Lower leg skin (tissue), 4 donors: ENCODE measurements at regions not wholly inside any gene's neighbourhood (a gene's known extent, or its start where the extent isn't known, plus 50 kb on each side); places are given as distances from the start of the nearest gene placed in this dataset.
"Not testable (repeated sequence)": the region's sequence is repeated elsewhere in the genome, so short reads cannot be mapped to it uniquely, and the experiment has no call there.

Source experiments
- DNase-seq, 2 donors: peaks; one replicate each; pipeline ENCODE4 v3.0.0-alpha.2; 2019; ENCODE audit warnings: low spot score in 2 of 2
- H3K4me3 ChIP-seq: fragments of 200-600 bp; sonication (generic); 2 replicates; pipeline ENCODE4 v1.5.1; 2017; ENCODE audit warnings: mild to moderate bottlenecking, low read depth; ENCODE audit not compliant: poor library complexity, severe bottlenecking
- CTCF ChIP-seq, 3 donors: fragments of 450-650 bp; IDR thresholded peaks; one replicate each; pipeline ENCODE4 v1.5.1; 2016; ENCODE audit warnings: antibody characterized with exemption in 3 of 3, mild to moderate bottlenecking in 3 of 3, moderate library complexity in 2 of 3
- POLR2A ChIP-seq, 2 donors: fragments of 450-650 bp; IDR thresholded peaks; one replicate each; pipeline ENCODE4 v1.6.1; 2016 to 2017; ENCODE audit warnings: antibody characterized with exemption in 2 of 2, mild to moderate bottlenecking in 1 of 2, moderate library complexity in 1 of 2
- WGBS, 2 donors: methylation state at CpG; one replicate each; pipeline ENCODE4 v1.1.5; 2018; 5-methylcytosine and 5-hydroxymethylcytosine counted together
- intact Hi-C: fragments of 100-400 bp; cut with DNase I; formaldehyde crosslinking; loops from one replicate; pipeline ENCODE4 v1.15.0; 2023; ENCODE audit warnings: low total_unique reads

GRCh38 chr12:4190366-4191063 lies 83.0 kb upstream of the CCND2 start:
- TF ChIP-seq POLR2A (IDR thresholded peaks at IDR 0.05) (no peak), CTCF (IDR thresholded peaks at IDR 0.05) (no peak)
- DNase-seq = no peak
- WGBS, 2 donors = 70 to 81% methylated on average over 5 of the region's 5 CpGs
- intact Hi-C loops = no loop called here
- H3K4me3 ChIP-seq = no peak overlapping the region

- no peak for DNase-seq
- H3K4me3 ChIP-seq = no peak overlapping the region
- 89 to 91% methylated on average over 12 of the region's 12 CpGs for WGBS, 2 donors
- TF ChIP-seq CTCF (IDR thresholded peaks at IDR 0.05) = no peak
- TF ChIP-seq POLR2A (IDR thresholded peaks at IDR 0.05) = no peak
- intact Hi-C loops = no loop called here
These were observed 83.8 kb upstream of the CCND2 start for GRCh38 chr12:4189721-4190120.

GRCh38 chr12:4187916-4188315 lies 85.6 kb upstream of the CCND2 start:
- no peak for TF ChIP-seq POLR2A (IDR thresholded peaks at IDR 0.05)
- no peak for TF ChIP-seq CTCF (IDR thresholded peaks at IDR 0.05)
- DNase-seq = no peak
- H3K4me3 ChIP-seq = no peak overlapping the region
- WGBS, 2 donors = 86 to 88% methylated on average over 4 of the region's 4 CpGs
- intact Hi-C loops = no loop called here

GRCh38 chr12:4187315-4187714 lies 86.2 kb upstream of the CCND2 start:
- DNase-seq, intact Hi-C loops, H3K4me3 ChIP-seq: not testable (repeated sequence)
- 53 to 56% methylated on average over 3 of the region's 3 CpGs for WGBS, 2 donors

GRCh38 chr12:4178424-4179170 lies 95.0 kb upstream of the CCND2 start:
- WGBS, 2 donors = 47 to 60% methylated on average over 4 of the region's 4 CpGs
- intact Hi-C loops = no loop called here
- TF ChIP-seq POLR2A (IDR thresholded peaks at IDR 0.05) = no peak
- TF ChIP-seq CTCF (IDR thresholded peaks at IDR 0.05) = no peak

GRCh38 chr12:4177262-4177661 lies 96.3 kb upstream of the CCND2 start:
- TF ChIP-seq POLR2A (IDR thresholded peaks at IDR 0.05) (no peak), CTCF (IDR thresholded peaks at IDR 0.05) (no peak)
- no peak for DNase-seq
- intact Hi-C loops = no loop called here
- 79 to 97% methylated on average over 2 of the region's 2 CpGs for WGBS, 2 donors
- no peak overlapping the region for H3K4me3 ChIP-seq

More at GRCh38 chr12:4178424-4179170, 95.0 kb upstream of the CCND2 start:
- DNase-seq = no peak
- no peak overlapping the region for H3K4me3 ChIP-seq
